ENCODE measurements at regions not wholly inside any gene's neighbourhood (a gene's known extent, or its start where the extent isn't known, plus 50 kb on each side); places are given as distances from the start of the nearest gene placed in this dataset.

DNA sequence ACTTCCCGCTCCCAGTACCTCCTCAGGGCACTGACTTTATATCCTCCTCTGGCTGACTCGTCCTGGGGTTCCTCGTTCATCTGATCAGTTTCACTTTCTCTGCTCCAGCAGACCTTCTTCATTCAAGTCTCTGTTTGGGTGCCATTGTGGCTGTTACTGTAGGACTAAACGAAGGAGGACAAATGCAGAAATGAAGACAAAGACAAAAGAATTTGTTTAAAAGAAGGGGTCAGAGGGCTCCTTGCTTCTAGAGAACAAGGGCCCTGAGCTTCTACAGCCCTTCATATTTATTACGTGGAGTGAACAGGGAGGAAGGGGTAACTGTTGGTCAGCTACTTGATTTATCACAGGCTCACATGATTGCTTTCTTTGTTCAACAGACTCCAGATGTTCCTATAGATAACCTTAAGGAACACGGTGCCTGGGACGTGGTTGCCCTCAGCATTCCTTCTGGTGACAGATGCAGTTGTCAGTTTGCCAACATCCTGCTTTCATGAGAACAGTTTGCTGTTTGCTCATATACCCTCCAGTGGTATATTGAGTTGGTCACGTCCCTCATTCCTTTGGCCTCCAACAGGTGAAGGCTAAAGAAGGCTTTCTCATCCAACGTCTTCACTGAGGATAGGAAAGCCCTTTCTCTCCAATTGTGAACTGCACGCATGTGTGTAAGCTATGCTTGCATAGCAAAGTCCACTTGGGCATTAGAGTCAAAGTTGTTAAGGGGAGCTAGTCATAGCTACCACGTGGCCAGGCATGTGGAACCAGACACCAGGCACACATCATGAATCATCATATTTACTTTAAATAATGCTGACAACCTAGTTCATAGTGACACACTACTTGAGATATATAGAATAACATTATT is 69.1 kb upstream of the BTN3A2 start:
- TF ChIP-seq, protein P1, sequence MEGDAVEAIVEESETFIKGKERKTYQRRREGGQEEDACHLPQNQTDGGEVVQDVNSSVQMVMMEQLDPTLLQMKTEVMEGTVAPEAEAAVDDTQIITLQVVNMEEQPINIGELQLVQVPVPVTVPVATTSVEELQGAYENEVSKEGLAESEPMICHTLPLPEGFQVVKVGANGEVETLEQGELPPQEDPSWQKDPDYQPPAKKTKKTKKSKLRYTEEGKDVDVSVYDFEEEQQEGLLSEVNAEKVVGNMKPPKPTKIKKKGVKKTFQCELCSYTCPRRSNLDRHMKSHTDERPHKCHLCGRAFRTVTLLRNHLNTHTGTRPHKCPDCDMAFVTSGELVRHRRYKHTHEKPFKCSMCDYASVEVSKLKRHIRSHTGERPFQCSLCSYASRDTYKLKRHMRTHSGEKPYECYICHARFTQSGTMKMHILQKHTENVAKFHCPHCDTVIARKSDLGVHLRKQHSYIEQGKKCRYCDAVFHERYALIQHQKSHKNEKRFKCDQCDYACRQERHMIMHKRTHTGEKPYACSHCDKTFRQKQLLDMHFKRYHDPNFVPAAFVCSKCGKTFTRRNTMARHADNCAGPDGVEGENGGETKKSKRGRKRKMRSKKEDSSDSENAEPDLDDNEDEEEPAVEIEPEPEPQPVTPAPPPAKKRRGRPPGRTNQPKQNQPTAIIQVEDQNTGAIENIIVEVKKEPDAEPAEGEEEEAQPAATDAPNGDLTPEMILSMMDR (IDR thresholded peaks at IDR 0.05): no peak
- no peak for TF ChIP-seq EZH2 (IDR thresholded peaks at IDR 0.05; ENCODE audit: borderline replicate concordance, insufficient read depth, low read depth, low read length, poor library complexity, severe bottlenecking)

Data from B cell (primary cell).